ENCODE measurements at regions not wholly inside any gene's neighbourhood (a gene's known extent, or its start where the extent isn't known, plus 50 kb on each side); places are given as distances from the start of the nearest gene placed in this dataset.

DNA sequence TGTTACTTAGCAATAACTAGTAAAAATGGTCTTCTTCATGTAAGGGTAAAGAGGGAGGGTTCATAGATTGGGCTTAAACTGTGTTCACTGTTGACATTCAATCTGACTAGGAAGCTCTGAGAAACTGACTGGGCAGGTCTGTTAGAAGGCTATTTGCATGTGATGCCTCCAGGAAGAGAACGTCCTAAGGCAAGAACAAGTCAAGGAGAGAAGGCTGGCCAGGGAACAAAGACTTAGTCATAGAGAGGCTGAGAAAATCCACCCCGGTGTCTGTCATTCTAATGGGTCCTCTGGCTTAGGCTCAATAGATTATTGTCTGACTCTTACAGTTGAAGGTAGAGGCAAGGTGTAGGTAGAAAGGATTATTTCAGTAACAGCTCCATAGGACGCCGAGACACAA lies 50.3 kb upstream of the CD44 start:
- TF ChIP-seq, protein P1, sequence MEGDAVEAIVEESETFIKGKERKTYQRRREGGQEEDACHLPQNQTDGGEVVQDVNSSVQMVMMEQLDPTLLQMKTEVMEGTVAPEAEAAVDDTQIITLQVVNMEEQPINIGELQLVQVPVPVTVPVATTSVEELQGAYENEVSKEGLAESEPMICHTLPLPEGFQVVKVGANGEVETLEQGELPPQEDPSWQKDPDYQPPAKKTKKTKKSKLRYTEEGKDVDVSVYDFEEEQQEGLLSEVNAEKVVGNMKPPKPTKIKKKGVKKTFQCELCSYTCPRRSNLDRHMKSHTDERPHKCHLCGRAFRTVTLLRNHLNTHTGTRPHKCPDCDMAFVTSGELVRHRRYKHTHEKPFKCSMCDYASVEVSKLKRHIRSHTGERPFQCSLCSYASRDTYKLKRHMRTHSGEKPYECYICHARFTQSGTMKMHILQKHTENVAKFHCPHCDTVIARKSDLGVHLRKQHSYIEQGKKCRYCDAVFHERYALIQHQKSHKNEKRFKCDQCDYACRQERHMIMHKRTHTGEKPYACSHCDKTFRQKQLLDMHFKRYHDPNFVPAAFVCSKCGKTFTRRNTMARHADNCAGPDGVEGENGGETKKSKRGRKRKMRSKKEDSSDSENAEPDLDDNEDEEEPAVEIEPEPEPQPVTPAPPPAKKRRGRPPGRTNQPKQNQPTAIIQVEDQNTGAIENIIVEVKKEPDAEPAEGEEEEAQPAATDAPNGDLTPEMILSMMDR (IDR thresholded peaks at IDR 0.05), result no peak
- no peak for TF ChIP-seq POLR2A (IDR thresholded peaks at IDR 0.05)

Measured in stomach (tissue), 4 donors.